ENCODE measurements at regions not wholly inside any gene's neighbourhood (a gene's known extent, or its start where the extent isn't known, plus 50 kb on each side); places are given as distances from the start of the nearest gene placed in this dataset.

- H3K27me3 ChIP-seq, result no peaks in the 10 kb centered on the region
- DNase-seq, result peak; percentile 83
- peak overlapping the region; percentile 84 to 91 (median 88) for H3K27ac ChIP-seq
- TF ChIP-seq EP300 (IDR thresholded peaks at IDR 0.05) (no peak), POLR2AphosphoS5 (IDR thresholded peaks at IDR 0.05) (peak in 1 of 4 donors; percentile 22)
- peaks cover 0 to 63% (median 58%) of the 10 kb centered on the region in 4 donors for H3K4me1 ChIP-seq
- H3K9me3 ChIP-seq, result no peaks in the 10 kb centered on the region
- WGBS, 2 donors, result 16 to 22% methylated on average over 15 of the region's 15 CpGs
- H3K36me3 ChIP-seq, result no peaks in the 10 kb centered on the region
- intact Hi-C loops (cut with DNase I), result loop anchor here (5.0 kb wide), 1 partner anchor 316 kb away; no protein-coding TSS in a partner anchor
- peak overlapping the region in 3 of 4 donors; percentile 0 to 19 (median 10) for H3K4me3 ChIP-seq
Measured at GRCh38 chr3:177358091-177358976, 161.1 kb upstream of the TBL1XR1 start.

- DNase-seq, result peak; percentile 75
- intact Hi-C loops (cut with DNase I), result loop anchor here (1.0 to 5.0 kb wide), 2 partner anchors 162 to 317 kb away; partner anchors contain the start of gene TBL1XR1
- Histone ChIP-seq H3K9me3 (no peaks in the 10 kb centered on the region), H3K4me1 (peaks cover 0 to 63% (median 58%) of the 10 kb centered on the region in 4 donors), H3K27ac (peak overlapping the region; percentile 84 to 91 (median 88)), H3K4me3 (peak overlapping the region; percentile 6 to 47 (median 37)), H3K36me3 (no peaks in the 10 kb centered on the region), H3K27me3 (no peaks in the 10 kb centered on the region)
- WGBS, 2 donors, result 6 to 19% methylated on average over 31 of the region's 31 CpGs
- TF ChIP-seq POLR2A (IDR thresholded peaks at IDR 0.05) (no peak), CTCF (IDR thresholded peaks at IDR 0.05) (no peak), POLR2AphosphoS5 (IDR thresholded peaks at IDR 0.05) (no peak), EP300 (IDR thresholded peaks at IDR 0.05) (no peak)
Measured at GRCh38 chr3:177358977-177359592, 161.8 kb upstream of the TBL1XR1 start.

GRCh38 chr3:177359593-177360357, 162.5 kb upstream of the TBL1XR1 start:
- 0 to 1% methylated on average over 40 of the region's 40 CpGs for WGBS, 2 donors
- peak; percentile 98 for DNase-seq
- H3K4me3 ChIP-seq, result peak overlapping the region; percentile 6 to 47 (median 37)
- H3K9me3 ChIP-seq, result no peaks in the 10 kb centered on the region
- no peaks in the 10 kb centered on the region for H3K36me3 ChIP-seq
- no peaks in the 10 kb centered on the region for H3K27me3 ChIP-seq
- intact Hi-C loops (cut with DNase I), result loop anchor here (1.0 to 10.0 kb wide), 9 partner anchors 83 to 1025 kb away; partner anchors contain the start of gene TBL1XR1
- peak in 1 of 2 donors; percentile 43 for TF ChIP-seq POLR2A (IDR thresholded peaks at IDR 0.05)
- TF ChIP-seq EP300 (IDR thresholded peaks at IDR 0.05), result peak; percentile 88 to 98 (median 97)
- peak; percentile 91 to 98 (median 94) for TF ChIP-seq POLR2AphosphoS5 (IDR thresholded peaks at IDR 0.05)
- TF ChIP-seq CTCF (IDR thresholded peaks at IDR 0.05), result no peak
- H3K4me1 ChIP-seq, result peaks cover 0 to 63% (median 58%) of the 10 kb centered on the region in 4 donors
- H3K27ac ChIP-seq, result peak overlapping the region; percentile 84 to 91 (median 88)

- Histone ChIP-seq H3K27me3 (no peaks in the 10 kb centered on the region), H3K9me3 (no peaks in the 10 kb centered on the region), H3K4me3 (no peak overlapping the region), H3K36me3 (no peaks in the 10 kb centered on the region), H3K4me1 (peaks cover 0 to 62% (median 58%) of the 10 kb centered on the region in 4 donors), H3K27ac (peak overlapping the region; percentile 84 to 91 (median 88))
- whole genome bisulfite sequencing, 2 donors, result 72 to 87% methylated on average over 13 of the region's 13 CpGs
- intact Hi-C loops (cut with DNase I), result loop anchor here (2.0 to 10.0 kb wide), 7 partner anchors 81 to 1023 kb away; no protein-coding TSS in a partner anchor
- no peak for DNase-seq
- TF ChIP-seq POLR2A (IDR thresholded peaks at IDR 0.05) (no peak), POLR2AphosphoS5 (IDR thresholded peaks at IDR 0.05) (no peak), EP300 (IDR thresholded peaks at IDR 0.05) (no peak)
Measured at GRCh38 chr3:177361081-177361938, 164.0 kb upstream of the TBL1XR1 start.
